H1 (cell line): ENCODE measurements at regions not wholly inside any gene's neighbourhood (a gene's known extent, or its start where the extent isn't known, plus 50 kb on each side); places are given as distances from the start of the nearest gene placed in this dataset.

Experiments used
- CTCF ChIA-PET: fragments of 300-600 bp; sonication (Branson Sonifier 250); formaldehyde crosslinking; loops from one replicate; lab custom pipeline; 2021; ENCODE audit not compliant: partially characterized antibody; lab: Charles Lee
- POLR2A ChIA-PET: fragments of 300-600 bp; sonication (Branson Sonifier 250); formaldehyde crosslinking; loops from one replicate; lab custom pipeline; 2021; ENCODE audit warnings: inconsistent platforms; ENCODE audit not compliant: partially characterized antibody; lab: Charles Lee
- DNase-seq, 2 experiments: peaks; one replicate each; pipeline versions ENCODE4 v3.0.0 to v3.0.0-alpha.2; 2010 to 2022; ENCODE audit warnings: low spot score in 2 of 2, low read depth in 1 of 2, mixed read lengths in 1 of 2
- FAIRE-seq: peaks from 2 replicates; lab custom pipeline; 2011; peaks lifted over from hg19 to GRCh38; lab: Jason Lieb, UNC
- H2AFZ ChIP-seq: 2 replicates; pipeline ENCODE4 v1.8.1; 2012; ENCODE audit warnings: low read length, inconsistent platforms
- H2AK5ac ChIP-seq: 2 replicates; pipeline ENCODE4 v1.6.1; 2013; ENCODE audit warnings: low read depth, low read length
- H2BK120ac ChIP-seq: replicated peaks from 2 replicates; pipeline ENCODE3; 2013; ENCODE audit warnings: low read depth, low read length, inconsistent platforms
- H2BK12ac ChIP-seq: 2 replicates; pipeline ENCODE4 v1.6.1; 2013; ENCODE audit warnings: low read depth, low read length
- H2BK15ac ChIP-seq: 2 replicates; pipeline ENCODE4 v1.6.1; 2013; ENCODE audit warnings: low read length
- H2BK20ac ChIP-seq: 2 replicates; pipeline ENCODE4 v1.6.1; 2013; ENCODE audit warnings: low read length
- H2BK5ac ChIP-seq: 2 replicates; pipeline ENCODE4 v1.6.1; 2013; ENCODE audit warnings: low read depth, low read length
- H3K14ac ChIP-seq: 2 replicates; pipeline ENCODE4 v1.6.1; 2013; ENCODE audit warnings: inconsistent platforms; ENCODE audit not compliant: insufficient read length
- H3K18ac ChIP-seq: 2 replicates; pipeline ENCODE4 v1.6.1; 2013; ENCODE audit warnings: low read length; ENCODE audit errors: extremely low read depth
- H3K23ac ChIP-seq: 2 replicates; pipeline ENCODE4 v1.6.1; 2013; ENCODE audit warnings: inconsistent platforms; ENCODE audit not compliant: insufficient read length
- H3K23me2 ChIP-seq: 2 replicates; pipeline ENCODE4 v1.6.1; 2013; ENCODE audit warnings: low read depth, low read length
- H3K27ac ChIP-seq: 2 replicates; pipeline ENCODE4 v1.6.1; 2011; ENCODE audit warnings: low read depth, low read length, inconsistent platforms
- H3K27me3 ChIP-seq, 4 experiments: replicated peaks in 1 of 4; 1 replicate in 1 of 4; 2 replicates in 3 of 4; pipeline versions ENCODE4 v1.6.1 to v1.8.1; 2011 to 2013; ENCODE audit warnings: low read length in 3 of 4, mild to moderate bottlenecking in 3 of 4, inconsistent platforms in 2 of 4, mixed read lengths in 2 of 4, moderate library complexity in 1 of 4; ENCODE audit not compliant: control insufficient read depth in 3 of 4, insufficient read depth in 3 of 4; ENCODE audit errors: extremely low read depth in 1 of 4
- H3K36me3 ChIP-seq, 4 experiments: 2 replicates each; pipeline versions ENCODE4 v1.6.1 to v1.8.1; 2011 to 2013; ENCODE audit warnings: mild to moderate bottlenecking in 4 of 4, low read length in 3 of 4, moderate library complexity in 2 of 4, control low read depth in 1 of 4, inconsistent platforms in 1 of 4; ENCODE audit not compliant: insufficient read depth in 4 of 4, control insufficient read depth in 2 of 4
- H3K4ac ChIP-seq: replicated peaks from 2 replicates; pipeline ENCODE3; 2013; ENCODE audit warnings: low read length, low read depth, mixed read lengths, inconsistent platforms; ENCODE audit not compliant: insufficient read length
- H3K4me1 ChIP-seq, 4 experiments: replicated peaks in 1 of 4; 1 replicate in 1 of 4; 2 replicates in 3 of 4; pipeline versions ENCODE4 v1.6.1 to v1.8.1; 2011 to 2013; ENCODE audit warnings: low read length in 3 of 4, inconsistent platforms in 2 of 4, mixed read lengths in 1 of 4; ENCODE audit not compliant: insufficient read depth in 4 of 4, control insufficient read depth in 3 of 4
- H3K4me2 ChIP-seq, 2 experiments: 2 replicates each; pipeline versions ENCODE4 v1.6.1 to v1.8.1; 2011 to 2013; ENCODE audit warnings: low read depth in 2 of 2, low read length in 2 of 2, control low read depth in 1 of 2, inconsistent platforms in 1 of 2, mild to moderate bottlenecking in 1 of 2; ENCODE audit not compliant: insufficient read depth in 1 of 2
- H3K4me3 ChIP-seq, 4 experiments: fragments of 200-600, 300-600 bp in 1 of 4; sonication (generic), shearing (Covaris generic), sonication (Bioruptor Twin) in 1 of 4; 2 replicates each; pipeline versions ENCODE4 v1.5.1 to v1.8.1; 2011 to 2016; ENCODE audit warnings: low read length in 4 of 4, low read depth in 3 of 4, control low read depth in 2 of 4, inconsistent platforms in 2 of 4, mild to moderate bottlenecking in 2 of 4, mixed read lengths in 1 of 4, moderate library complexity in 1 of 4; ENCODE audit not compliant: insufficient read depth in 2 of 4; ENCODE audit errors: extremely low read depth in 1 of 4
- H3K56ac ChIP-seq: replicated peaks from 2 replicates; pipeline ENCODE3; 2013; ENCODE audit warnings: low read depth, mild to moderate bottlenecking, mixed read lengths, low read length, inconsistent platforms; ENCODE audit not compliant: insufficient read length
- H3K79me1 ChIP-seq: 2 replicates; pipeline ENCODE4 v1.6.1; 2013; ENCODE audit warnings: low read depth, low read length, control low read depth
- H3K79me2 ChIP-seq, 2 experiments: 2 replicates each; pipeline versions ENCODE4 v1.6.1 to v1.8.1; 2012 to 2013; ENCODE audit warnings: low read length in 2 of 2, mild to moderate bottlenecking in 2 of 2, inconsistent platforms in 1 of 2; ENCODE audit not compliant: insufficient read depth in 2 of 2, control insufficient read depth in 1 of 2
- H3K9ac ChIP-seq, 4 experiments: replicated peaks in 1 of 4; 1 replicate in 1 of 4; 2 replicates in 3 of 4; pipeline versions ENCODE4 v1.6.1 to v1.8.1; 2011 to 2013; ENCODE audit warnings: low read depth in 3 of 4, low read length in 3 of 4, control low read depth in 2 of 4, mild to moderate bottlenecking in 2 of 4, moderate library complexity in 2 of 4, inconsistent platforms in 1 of 4; ENCODE audit errors: extremely low read depth in 1 of 4
- H3K9me3 ChIP-seq, 2 experiments: 2 replicates each; pipeline versions ENCODE4 v1.6.1 to v1.8.1; 2012 to 2013; ENCODE audit warnings: mild to moderate bottlenecking in 2 of 2, moderate library complexity in 2 of 2, control low read depth in 1 of 2, inconsistent platforms in 1 of 2, low read depth in 1 of 2, low read length in 1 of 2, mixed read lengths in 1 of 2; ENCODE audit not compliant: insufficient read depth in 2 of 2
- H4K20me1 ChIP-seq, 2 experiments: replicated peaks in 1 of 2; 2 replicates each; pipeline versions ENCODE3 to v1.8.1; 2011 to 2013; ENCODE audit warnings: inconsistent platforms in 2 of 2, low read length in 2 of 2, mild to moderate bottlenecking in 1 of 2; ENCODE audit not compliant: insufficient read depth in 2 of 2, control insufficient read depth in 1 of 2
- H4K5ac ChIP-seq: 2 replicates; pipeline ENCODE4 v1.6.1; 2013; ENCODE audit warnings: low read length, low read depth, mixed read lengths, inconsistent platforms; ENCODE audit not compliant: insufficient read length
- H4K8ac ChIP-seq: 2 replicates; pipeline ENCODE4 v1.8.0; 2013; ENCODE audit warnings: mild to moderate bottlenecking, moderate library complexity, low read length, inconsistent platforms; ENCODE audit not compliant: insufficient read depth; ENCODE audit errors: extremely low read depth
- H4K91ac ChIP-seq: replicated peaks from 2 replicates; pipeline ENCODE3; 2013; ENCODE audit warnings: low read length, mixed read lengths, inconsistent platforms; ENCODE audit not compliant: insufficient read length
- CBX5 ChIP-seq: fragments of 300-800, 300-1000 bp; sonication (generic); IDR thresholded peaks from 2 replicates; pipeline ENCODE4 v1.7.1; 2016; ENCODE audit warnings: antibody characterized with exemption, low read length, low read depth
- CHD2 ChIP-seq: IDR thresholded peaks from 2 replicates; pipeline ENCODE4 v1.6.1; 2012; ENCODE audit warnings: low read length, improper control_type of control experiment
- GABPA ChIP-seq: IDR thresholded peaks from 2 replicates; pipeline ENCODE4 v1.6.1; 2011; ENCODE audit warnings: mild to moderate bottlenecking, low read length, moderate library complexity, borderline replicate concordance; ENCODE audit not compliant: insufficient read depth
- GTF2F1 ChIP-seq: IDR thresholded peaks from 2 replicates; pipeline ENCODE4 v1.6.1; 2012; ENCODE audit warnings: low read depth, low read length, improper control_type of control experiment, borderline replicate concordance
- KDM5A ChIP-seq: fragments of 200-600 bp; IDR thresholded peaks from 2 replicates; pipeline ENCODE4 v1.7.1; 2012; ENCODE audit warnings: mild to moderate bottlenecking, low read length, inconsistent platforms, mixed read lengths
- WGBS, 2 experiments: shearing (Covaris generic) in 1 of 2; methylation state at CpG; one replicate each; pipeline versions ENCODE4 v1.1.6 to v1.1.7; 2013 to 2015; ENCODE audit warnings: low lambda C conversion rate in 2 of 2, mixed read lengths in 2 of 2, inconsistent platforms in 1 of 2, low coverage in 1 of 2, missing lambda C conversion rate in 1 of 2; ENCODE audit not compliant: insufficient replicate concordance in 2 of 2, insufficient coverage in 1 of 2, insufficient read length in 1 of 2; ENCODE audit errors: extremely low coverage in 1 of 2, missing lambda C conversion rate in 1 of 2; 5-methylcytosine and 5-hydroxymethylcytosine counted together

- no peaks in the 10 kb centered on the region for H3K79me2 ChIP-seq
- no peaks in the 10 kb centered on the region; the same call in 1 of the 2 replicates for H3K23me2 ChIP-seq
- no peak overlapping the region for H3K27ac ChIP-seq
- H2AFZ ChIP-seq = no peak overlapping the region
- CTCF ChIA-PET = no interaction called here
- H3K4me1 ChIP-seq = no peaks in the 10 kb centered on the region
- FAIRE-seq (no peak), DNase-seq (no peak)
- no peak overlapping the region for H2BK5ac ChIP-seq
- no peak overlapping the region for H2BK12ac ChIP-seq
- H3K9ac ChIP-seq = no peak overlapping the region
- H3K56ac ChIP-seq = no peak overlapping the region
- H3K9me3 ChIP-seq = no peaks in the 10 kb centered on the region
- H3K18ac ChIP-seq = no peak overlapping the region
- no peak overlapping the region for H2BK15ac ChIP-seq
- no peak overlapping the region for H3K4me3 ChIP-seq
- no peaks in the 10 kb centered on the region for H3K27me3 ChIP-seq
- H4K20me1 ChIP-seq = no peaks in the 10 kb centered on the region
- WGBS, 2 experiments = 88% methylated on average over 2 of the region's 2 CpGs; no CpG with 5 or more reads in 1 of the 2 experiments
- H3K4me2 ChIP-seq = no peak overlapping the region
- no peak overlapping the region for H4K5ac ChIP-seq
- POLR2A ChIA-PET = no interaction called here
- H3K4ac ChIP-seq = no peak overlapping the region
- H2BK120ac ChIP-seq = no peak overlapping the region
- H3K14ac ChIP-seq = no peak overlapping the region
- no peak overlapping the region for H3K23ac ChIP-seq
- TF ChIP-seq GABPA = no peak
- no peak for TF ChIP-seq GTF2F1
- TF ChIP-seq CHD2 = no peak
- TF ChIP-seq KDM5A = no peak
- no peak for TF ChIP-seq CBX5
- H3K79me1 ChIP-seq = no peaks in the 10 kb centered on the region
- no peak overlapping the region for H4K91ac ChIP-seq
- H4K8ac ChIP-seq = no peak overlapping the region
- H3K36me3 ChIP-seq = no peaks in the 10 kb centered on the region
- no peak overlapping the region for H2AK5ac ChIP-seq
- no peak overlapping the region for H2BK20ac ChIP-seq
These were observed 356.4 kb downstream of the TDRD15 start for GRCh38 chr2:21480162-21480561.
